Stimulated activated CD4-positive, alpha-beta T cell treated with anti-CD3 and anti-CD28 coated beads, TNF-alpha, amount 100 ng/mL, for 4 hours (primary cell): ENCODE measurements at regions not wholly inside any gene's neighbourhood (a gene's known extent, or its start where the extent isn't known, plus 50 kb on each side); places are given as distances from the start of the nearest gene placed in this dataset.

ENCODE experiments used
- DNase-seq, 3 experiments: peaks; one replicate each; pipeline ENCODE4 v3.0.0-alpha.2; 2020; ENCODE audit warnings: low read depth in 3 of 3

DNA sequence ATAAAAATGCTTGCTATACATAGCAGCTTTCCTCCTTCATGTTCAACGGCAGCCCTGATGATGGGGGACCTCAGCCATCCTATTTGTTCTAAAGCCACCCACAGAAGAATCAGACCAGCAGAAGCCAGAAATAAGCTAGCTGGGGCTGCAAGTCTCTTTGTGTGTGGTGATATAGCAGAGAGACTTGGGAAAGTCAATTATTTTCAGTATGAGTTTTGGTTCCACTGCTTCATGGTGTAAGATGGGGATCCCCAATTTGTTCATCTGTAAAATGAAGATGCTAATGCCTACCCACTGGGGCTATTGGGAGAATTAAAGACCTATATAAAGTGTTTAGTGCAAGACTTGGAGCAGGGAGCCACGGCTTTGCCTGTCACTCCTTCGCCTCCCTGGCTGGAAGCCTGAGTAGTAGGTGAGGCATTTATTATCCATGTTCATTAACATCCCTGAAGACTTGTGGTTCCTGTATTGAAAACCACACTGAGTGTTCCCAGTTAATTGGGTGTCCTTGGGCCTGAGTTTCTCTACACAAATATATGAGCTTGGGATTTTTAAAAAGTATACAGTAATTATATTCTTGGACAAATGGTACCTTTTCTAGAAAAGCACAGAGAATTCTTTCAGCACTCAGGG, 210.1 kb upstream of the SLC24A2 start:
- no peak for DNase-seq

GRCh38 chr9:19998153-19998552, 209.3 kb upstream of the SLC24A2 start:
- no peak for DNase-seq

DNA sequence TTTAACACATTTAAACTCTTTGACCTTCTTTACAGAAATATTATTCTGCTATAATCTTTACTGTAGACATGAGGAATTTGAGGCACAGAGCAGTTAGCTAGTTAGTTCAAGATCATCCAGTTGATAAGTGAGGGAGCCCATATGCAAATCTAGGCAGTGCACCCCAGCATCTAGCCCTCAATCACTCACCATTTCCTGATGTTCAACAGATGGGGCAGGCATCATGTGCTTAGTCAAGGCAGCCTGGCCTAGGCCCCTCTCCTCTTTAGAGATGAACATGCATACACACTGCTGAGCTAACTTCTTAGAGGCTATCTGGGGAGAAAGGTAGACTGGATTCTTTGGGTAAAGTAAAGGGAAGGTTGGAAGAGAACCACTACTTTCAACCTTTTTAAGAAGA, 206.8 kb upstream of the SLC24A2 start:
- no peak for DNase-seq

DNA sequence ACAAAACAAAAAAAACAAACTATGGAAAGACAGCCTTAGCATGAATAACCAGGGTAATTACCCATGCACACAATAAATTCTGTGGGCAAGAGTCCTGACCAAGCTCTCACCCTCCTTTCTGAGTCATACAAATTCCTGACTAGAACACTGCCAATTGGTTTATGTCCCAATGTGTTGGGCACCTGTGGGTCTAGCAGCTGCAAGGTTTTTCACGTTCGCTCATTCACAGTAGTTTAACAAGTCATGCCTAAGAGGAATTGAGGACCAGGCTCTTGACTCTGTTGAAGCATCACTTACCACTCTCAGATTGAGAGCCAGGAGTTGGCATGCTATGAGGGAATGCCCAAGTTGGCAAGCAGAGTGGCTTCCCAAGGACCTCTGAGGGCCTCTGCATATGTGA, 205.5 kb upstream of the SLC24A2 start:
- no peak for DNase-seq

- no peak for DNase-seq
Measured at GRCh38 chr9:19992556-19992955, 203.7 kb upstream of the SLC24A2 start.

DNA sequence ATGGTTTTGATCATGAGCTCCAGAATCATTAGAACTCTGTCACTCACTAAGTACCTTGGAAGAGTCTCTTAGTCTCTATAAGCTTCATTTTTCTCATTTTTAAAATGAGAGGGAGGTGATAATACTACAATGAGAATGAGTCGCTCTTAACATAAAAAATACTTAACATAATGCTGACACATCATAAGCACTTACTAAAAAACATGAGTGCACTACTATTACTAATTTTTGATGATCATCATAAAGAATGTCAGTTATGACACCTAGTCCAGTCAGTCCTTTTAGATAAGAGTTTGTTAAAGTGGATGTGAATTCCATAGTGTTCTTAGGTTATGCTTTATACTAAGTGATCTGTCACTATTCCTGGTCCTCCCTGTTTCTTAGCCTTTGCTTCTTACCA, 200.4 kb upstream of the SLC24A2 start:
- DNase-seq, result no peak

GRCh38 chr9:19988281-19988680, 199.4 kb upstream of the SLC24A2 start:
- no peak for DNase-seq

DNA sequence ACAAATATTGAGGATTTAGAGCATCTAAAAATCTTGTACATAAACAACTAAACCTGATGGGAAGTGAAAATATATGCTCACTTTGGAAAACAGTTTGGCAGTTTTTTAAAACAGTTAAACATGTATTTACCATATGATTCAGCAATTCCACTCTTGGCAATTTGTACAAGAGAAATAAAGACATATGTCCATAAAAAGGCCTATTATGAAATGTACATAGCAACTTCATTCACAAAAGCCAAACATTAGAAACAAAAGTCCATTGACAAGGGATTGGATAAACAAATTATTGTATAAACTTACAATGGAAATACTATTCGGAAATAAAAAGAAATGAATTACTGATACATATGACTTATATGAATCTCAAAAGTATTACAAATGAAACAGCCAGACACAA, 196.2 kb upstream of the SLC24A2 start:
- DNase-seq, result no peak

- peak in 2 of 3 experiments; percentile 10 to 12 for DNase-seq
Measured at GRCh38 chr9:19976226-19976625, 187.4 kb upstream of the SLC24A2 start.

- no peak for DNase-seq
Measured at GRCh38 chr9:19975499-19975898, 186.7 kb upstream of the SLC24A2 start.

- DNase-seq, result no peak
Measured at GRCh38 chr9:19969721-19970120, 180.9 kb upstream of the SLC24A2 start.

- DNase-seq, result no peak
Measured at GRCh38 chr9:19967888-19968459, 179.1 kb upstream of the SLC24A2 start.

GRCh38 chr9:19967216-19967887, 178.5 kb upstream of the SLC24A2 start:
- no peak for DNase-seq

GRCh38 chr9:19965336-19965735, 176.5 kb upstream of the SLC24A2 start:
- DNase-seq, result no peak

GRCh38 chr9:19947996-19948395, 159.2 kb upstream of the SLC24A2 start:
- no peak for DNase-seq

DNA sequence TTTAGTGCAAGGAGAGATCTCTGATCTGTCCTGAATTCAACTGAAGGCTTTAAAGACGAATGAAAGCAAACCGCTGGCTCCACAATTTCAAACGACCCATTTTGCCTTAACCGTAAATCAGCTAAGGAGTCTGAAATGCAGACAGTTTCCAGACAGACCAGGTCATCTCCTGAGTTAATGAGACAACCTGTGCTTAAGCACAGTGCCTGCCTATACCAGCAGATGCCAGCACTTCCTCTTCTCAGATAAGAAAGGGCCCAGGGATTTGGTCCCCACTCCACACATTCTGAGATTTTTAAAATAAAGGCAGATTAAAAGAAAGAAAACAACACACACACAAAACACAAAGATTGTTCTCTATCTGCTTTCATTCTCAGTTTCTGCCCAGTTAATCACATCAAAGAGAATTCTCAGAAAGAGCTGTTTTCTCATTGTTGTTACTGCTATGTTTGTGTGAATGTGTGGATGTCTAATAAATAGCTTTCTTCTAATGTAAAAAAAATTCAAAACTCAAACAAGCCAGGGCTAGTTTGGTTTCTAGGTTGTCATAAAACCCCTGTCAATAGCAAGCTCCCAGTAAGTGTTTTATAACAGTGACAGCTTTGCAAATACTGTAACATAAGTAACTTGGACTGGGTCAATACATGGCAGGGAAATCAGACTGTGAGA, 157.7 kb upstream of the SLC24A2 start:
- no peak for DNase-seq

GRCh38 chr9:19941874-19942273, 153.0 kb upstream of the SLC24A2 start:
- DNase-seq, result no peak

DNA sequence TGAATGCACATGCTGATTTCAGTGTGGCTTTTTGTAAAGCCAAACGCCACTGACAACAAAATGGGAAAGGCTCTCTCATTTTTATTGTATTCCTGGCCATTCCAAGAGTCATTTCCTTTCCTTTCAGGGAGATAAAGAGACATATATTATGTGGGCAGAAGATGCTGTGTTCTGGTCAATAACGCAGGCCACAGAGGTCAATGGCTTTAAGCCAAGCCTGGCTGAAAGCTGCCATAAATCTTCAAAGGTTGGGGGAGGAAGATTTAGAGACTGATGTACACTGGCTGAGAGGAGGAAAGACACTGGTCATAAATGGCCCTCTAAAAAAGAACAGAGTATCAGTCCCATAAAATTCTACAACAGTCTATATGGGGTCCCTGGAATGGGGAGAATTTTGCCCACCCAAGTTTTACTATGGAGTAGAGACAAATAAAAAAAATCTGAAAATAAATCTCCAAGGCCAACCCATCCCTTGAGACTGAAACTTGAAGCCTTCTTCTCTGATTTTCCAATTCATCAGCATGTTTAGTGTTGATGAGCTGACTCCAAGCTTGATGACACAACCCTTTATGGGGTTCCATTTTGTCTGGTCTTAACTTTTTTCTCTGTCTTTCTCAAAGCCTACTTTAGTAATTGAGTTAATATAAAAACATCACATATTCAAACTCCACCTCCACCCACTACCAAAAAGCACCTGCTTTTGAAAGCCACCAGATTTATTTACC, 152.1 kb upstream of the SLC24A2 start:
- DNase-seq, result no peak

GRCh38 chr9:19939734-19940278, 151.0 kb upstream of the SLC24A2 start:
- DNase-seq, result no peak

DNA sequence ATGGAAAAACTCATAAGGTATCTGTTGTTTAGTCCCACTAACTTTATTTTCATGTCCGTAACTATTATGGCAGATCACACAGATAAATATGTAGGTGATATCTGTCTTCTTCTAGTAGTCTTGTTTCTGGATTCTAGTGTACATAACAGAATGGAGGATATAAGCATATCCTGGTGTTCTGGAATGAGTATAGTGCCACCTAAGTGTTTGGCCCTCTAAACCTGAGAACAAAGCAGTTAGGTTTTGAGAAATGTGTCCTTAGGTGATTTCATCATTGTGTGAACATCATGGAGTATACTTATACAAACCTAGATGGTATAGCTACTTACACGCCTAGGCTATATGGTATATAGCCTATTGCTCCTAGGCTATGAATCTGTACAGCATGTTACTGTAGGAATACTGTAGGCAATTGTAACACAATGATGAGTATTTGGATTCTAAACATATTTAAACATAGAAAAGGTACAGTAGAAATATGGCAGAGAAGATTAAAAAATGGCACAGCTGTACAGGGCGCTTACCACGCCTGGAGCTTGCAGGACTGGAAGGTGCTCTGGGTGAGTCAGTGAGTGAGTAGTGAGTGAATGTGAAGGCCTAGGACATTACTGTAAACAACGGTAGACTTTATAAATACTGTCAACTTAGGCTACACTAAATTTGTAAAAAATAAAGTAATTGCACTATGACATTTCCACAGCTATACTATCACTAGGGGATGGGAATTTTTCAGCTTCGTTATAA, 150.3 kb upstream of the SLC24A2 start:
- DNase-seq, result no peak

DNA sequence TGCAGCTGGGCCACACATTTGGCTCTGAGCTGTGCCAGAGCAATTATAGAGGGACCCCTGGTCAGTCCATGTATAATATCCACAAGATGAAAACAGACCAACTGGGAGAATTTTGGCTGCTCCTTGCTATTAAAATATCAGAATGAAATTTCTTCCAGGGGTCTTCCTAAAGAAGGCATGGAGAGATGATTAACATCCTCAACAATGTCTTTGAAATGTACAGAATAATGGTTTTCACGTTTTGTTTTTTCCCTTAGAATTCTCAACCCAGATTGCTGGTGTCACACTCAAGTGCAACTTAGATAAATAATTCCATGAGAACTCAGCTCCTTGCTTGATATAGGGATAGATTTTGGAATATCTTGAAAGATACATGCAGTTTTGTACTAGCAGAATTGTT, 148.3 kb upstream of the SLC24A2 start:
- DNase-seq, result no peak
